ENCODE measurements at regions not wholly inside any gene's neighbourhood (a gene's known extent, or its start where the extent isn't known, plus 50 kb on each side); places are given as distances from the start of the nearest gene placed in this dataset.

DNA sequence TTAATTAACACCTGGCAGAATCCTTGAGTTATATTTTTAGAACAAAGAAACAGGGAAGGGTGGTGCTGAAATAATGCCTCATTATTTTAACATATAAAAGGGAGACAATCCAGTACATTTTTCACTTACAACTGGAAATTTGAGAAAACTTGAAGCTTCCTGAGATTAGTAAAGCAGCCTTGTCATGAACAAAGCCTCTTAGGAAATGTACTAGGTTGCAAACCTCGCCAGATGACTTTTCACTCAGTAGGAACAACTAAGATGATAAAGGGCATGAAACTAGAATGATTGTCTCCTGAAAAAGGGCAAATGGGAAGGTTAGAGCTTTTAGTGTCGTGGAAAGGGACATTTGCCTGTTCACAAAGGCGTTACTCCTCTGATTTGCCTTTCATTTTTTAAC lies 289.6 kb downstream of the ETS1 start:
- no peak for DNase-seq

- DNase-seq: no peak
Observed at GRCh38 chr11:128297091-128297651, 290.2 kb downstream of the ETS1 start.

GRCh38 chr11:128294671-128295050 lies 292.7 kb downstream of the ETS1 start:
- no peak for DNase-seq

DNA sequence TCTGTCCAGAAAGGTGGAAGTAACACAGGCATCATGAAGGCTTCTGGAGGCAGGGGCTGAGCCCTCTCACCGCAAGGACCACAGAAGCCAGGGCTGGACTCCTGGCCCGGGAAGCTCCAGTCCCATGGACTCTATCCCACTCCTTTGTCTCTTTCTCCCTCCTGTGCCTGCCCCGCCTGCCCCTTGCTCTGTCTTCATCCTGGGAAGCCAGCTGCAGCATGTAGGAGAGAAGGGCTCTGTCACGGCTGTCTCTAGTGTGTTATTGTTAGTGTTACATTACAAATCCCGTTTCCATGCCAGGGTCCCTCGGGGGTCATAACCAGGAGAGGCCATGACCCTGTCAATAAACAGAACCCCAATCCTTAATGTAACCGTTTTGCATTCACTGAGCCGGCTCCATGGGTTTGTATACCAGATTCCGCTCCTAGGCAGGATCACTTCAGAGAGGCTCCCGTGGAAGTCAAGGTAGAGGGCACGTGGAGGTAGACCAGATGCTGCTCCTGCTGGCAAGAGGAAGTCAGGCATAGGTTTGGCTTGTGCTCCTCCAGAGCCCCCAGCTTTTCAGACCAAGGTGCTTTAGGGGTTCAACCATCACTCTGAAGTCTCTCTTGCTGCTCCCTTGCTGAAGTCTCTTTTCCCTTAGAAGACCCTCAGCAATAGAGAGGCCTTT lies 293.2 kb downstream of the ETS1 start:
- DNase-seq: no peak

DNA sequence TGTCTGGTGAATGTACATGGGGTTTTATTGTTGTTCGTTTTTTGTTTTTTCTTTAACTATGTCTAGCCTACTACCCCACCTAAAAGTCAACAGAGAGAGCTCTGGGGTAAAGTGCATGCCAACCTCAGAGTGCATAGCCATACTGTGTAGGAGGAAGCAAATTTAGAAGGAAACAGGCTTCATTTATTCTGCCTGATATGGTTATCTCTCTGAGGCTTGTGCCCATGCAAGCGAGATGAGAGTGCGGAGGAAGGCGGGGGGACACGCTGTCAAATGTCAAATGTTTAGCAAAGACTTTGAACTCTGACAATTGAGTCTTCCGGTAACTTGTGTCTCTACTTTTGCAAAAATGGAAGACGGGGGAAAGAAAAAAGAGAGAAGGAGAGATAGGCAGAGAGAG lies 295.5 kb downstream of the ETS1 start:
- peak; percentile 51 for DNase-seq

DNA sequence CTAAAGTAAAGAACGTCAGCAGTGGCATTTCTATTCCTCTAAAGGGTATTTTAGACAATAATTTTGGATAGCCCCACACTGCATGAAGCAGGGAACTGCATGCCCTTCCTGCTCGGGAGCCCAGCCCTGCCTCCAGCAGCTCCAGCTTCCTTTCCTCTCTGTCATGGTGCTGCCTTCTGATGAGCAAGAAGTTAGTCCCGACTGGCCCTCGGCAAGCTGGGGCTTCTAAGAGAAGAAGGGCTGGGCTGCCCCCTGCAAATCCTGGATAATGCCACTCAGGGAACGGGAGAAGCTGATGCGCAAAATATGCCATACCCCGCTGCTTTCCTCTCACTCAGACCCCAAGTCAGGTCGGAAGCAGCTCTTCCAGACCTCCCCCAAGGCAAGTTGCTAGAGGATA lies 296.4 kb downstream of the ETS1 start:
- peak; percentile 42 for DNase-seq

- DNase-seq: peak; percentile 69
Observed at GRCh38 chr11:128290106-128290840, 297.1 kb downstream of the ETS1 start.

- no peak for DNase-seq
Observed at GRCh38 chr11:128289048-128289447, 298.3 kb downstream of the ETS1 start.

- DNase-seq: no peak
Observed at GRCh38 chr11:128288368-128288767, 299.0 kb downstream of the ETS1 start.

GRCh38 chr11:128285321-128285720 lies 302.0 kb downstream of the ETS1 start:
- no peak for DNase-seq

- no peak for DNase-seq
Observed at GRCh38 chr11:128284634-128285033, 302.7 kb downstream of the ETS1 start.

DNA sequence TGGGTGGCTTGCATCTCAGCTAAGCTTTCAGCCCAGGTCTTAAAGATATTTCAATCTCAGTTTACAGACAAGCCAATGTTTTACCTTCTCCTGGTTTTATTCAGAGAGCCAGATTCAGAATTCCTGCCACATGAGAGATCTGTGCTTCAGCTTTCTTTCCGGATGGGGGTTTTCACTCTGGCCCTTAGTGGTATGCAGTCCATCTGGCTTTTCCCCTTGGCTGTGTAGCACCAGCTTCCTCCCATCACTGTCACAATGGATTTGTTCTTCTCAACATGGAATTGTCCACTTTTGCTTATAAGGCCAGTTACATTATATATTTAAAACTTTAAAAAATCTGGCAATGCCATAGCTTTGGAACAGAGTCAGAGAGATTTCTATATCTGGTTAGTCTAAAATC lies 303.9 kb downstream of the ETS1 start:
- DNase-seq: no peak

GRCh38 chr11:128282053-128282452 lies 305.3 kb downstream of the ETS1 start:
- no peak for DNase-seq

DNA sequence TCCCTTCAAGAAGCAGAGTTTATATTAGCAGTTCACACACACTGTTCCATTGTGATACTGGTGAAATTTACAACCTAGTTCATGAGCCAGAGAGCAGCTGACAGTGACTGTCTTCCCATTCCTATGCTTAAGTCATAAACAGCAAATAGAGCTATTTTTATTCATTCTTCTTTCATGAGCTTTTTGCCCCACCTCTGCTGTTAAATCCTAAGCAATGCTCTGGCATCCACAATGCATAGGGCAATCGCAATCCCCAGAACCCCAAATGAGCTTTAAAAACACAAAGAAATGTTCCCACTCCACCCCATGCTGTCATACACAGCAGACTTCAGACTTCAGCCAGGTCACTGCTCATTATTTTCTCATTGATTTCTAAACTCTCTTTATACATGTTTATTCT lies 307.5 kb downstream of the ETS1 start:
- DNase-seq: no peak

GRCh38 chr11:128273736-128274135 lies 313.6 kb downstream of the ETS1 start:
- no peak for DNase-seq

GRCh38 chr11:128271401-128271800 lies 316.0 kb downstream of the ETS1 start:
- no peak for DNase-seq

DNA sequence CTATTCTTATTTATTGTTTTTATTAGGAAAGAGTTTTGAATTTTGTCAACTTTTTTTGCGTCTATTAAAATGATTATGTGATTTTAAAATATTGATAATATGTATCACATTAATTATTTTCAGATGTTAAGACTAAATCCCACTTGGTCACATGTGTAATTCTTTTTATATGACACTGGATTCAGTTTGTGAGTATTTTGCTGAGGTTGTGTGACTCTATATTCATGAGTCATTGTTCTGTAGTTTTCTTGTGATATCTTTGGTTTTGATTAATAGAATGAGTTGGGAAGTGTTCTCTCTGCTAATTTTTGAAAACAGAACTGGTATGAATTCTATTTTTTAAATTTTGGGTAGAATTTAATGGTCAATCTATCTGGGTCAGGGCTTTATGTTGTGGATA lies 317.9 kb downstream of the ETS1 start:
- DNase-seq: no peak

DNA sequence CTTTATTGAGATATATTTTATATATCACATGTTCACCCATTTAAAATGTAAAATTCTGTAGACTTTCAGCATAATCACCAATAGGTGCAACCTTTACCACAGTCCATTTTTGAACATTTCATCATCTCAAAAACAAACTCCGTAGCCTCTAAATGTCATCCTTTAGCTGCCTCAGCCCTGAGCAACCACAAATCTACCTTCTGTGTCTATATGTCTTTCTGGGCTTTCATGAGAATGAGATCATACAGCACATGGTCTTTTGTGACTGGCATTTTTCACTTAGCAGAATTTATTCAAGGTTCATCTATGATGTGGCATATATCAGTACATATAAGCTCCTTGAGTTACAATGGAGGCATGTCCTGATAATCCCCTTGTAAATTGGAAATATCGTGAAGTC lies 320.5 kb downstream of the ETS1 start:
- DNase-seq: no peak

DNA sequence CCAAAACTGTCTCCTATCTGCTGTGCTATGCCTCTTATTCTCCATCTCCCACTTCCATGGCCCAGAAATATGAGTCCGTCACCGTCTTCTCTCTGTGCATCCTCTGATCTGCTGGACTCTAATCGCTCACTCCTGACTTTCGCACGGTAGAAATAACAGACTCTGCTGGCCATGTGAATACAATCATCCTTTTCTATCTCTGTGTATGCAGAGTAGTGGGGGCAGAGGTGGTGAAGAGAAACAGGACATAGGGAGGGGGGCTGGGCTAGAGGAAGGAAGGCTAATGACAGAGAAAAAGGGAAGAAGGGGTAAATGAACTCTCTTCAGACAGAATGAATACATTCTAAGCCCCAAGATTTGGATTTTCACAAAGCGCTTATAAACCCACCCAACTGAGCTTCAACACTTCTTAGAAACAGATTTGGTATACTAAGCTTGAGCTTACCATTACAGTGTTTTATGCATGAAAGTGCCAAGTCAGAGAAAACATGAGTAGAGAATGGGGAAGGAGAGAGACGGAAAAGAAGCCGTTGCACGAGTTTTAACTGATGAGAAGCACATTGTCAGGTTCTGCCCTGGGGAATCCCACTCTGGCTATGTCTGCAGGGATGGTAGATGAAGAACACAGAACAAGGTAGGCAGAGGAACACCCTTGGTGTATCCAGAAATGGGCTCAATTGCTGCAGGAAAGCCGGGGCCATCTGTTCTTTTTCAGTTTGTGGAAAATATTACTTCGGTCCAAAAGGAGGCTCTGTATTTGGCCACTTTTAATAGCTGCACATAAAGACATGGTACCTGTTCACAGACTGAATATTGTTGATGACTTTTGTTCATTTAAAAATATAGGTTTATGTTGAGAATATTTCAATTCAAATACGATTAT lies 324.7 kb downstream of the ETS1 start:
- DNase-seq: no peak

- DNase-seq: no peak
Observed at GRCh38 chr11:128261011-128261421, 326.3 kb downstream of the ETS1 start.

GRCh38 chr11:128260398-128260797 lies 327.0 kb downstream of the ETS1 start:
- no peak for DNase-seq

- no peak for DNase-seq
Observed at GRCh38 chr11:128259816-128260215, 327.5 kb downstream of the ETS1 start.

DNA sequence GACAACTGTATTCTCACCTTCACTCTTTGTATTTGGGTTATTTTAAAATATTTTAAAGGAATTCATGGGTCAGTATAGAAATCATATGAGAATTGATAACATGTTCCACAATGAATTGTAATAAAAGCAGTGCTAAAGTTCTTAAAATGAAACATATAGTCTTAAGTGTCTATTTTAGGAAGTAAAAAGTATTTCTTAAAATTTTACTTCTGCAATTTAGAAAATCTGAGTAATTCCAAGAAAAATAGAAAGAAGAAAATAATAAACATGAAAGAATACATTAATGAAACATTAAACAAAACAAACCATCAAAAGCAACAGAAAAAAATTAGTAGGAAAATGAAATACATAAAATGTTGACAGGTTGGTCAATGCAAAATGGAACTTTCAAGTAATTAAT lies 332.4 kb downstream of the ETS1 start:
- no peak for DNase-seq

All from activated CD4-positive, CD25-positive, alpha-beta regulatory T cell treated with anti-CD3 and anti-CD28 coated beads, Interleukin-2, amount 50 U/mL, for 72 hours (primary cell).